AG09319 (cell line): ENCODE measurements at regions not wholly inside any gene's neighbourhood (a gene's known extent, or its start where the extent isn't known, plus 50 kb on each side); places are given as distances from the start of the nearest gene placed in this dataset.

Source experiments
- DNase-seq: peaks from one replicate; pipeline ENCODE4 v3.0.0-alpha.2; 2010; ENCODE audit warnings: low read depth; ENCODE audit errors: extremely low read depth
- CTCF ChIP-seq: IDR thresholded peaks from 2 replicates; pipeline ENCODE4 v1.5.1; 2011; ENCODE audit warnings: low read depth, mild to moderate bottlenecking, inconsistent platforms, low read length, moderate library complexity

GRCh38 chr15:95235033-95235432 lies 1003.7 kb downstream of the MCTP2 start:
- TF ChIP-seq CTCF = no peak
- no peak for DNase-seq

GRCh38 chr15:95247071-95247984 lies 1016.0 kb downstream of the MCTP2 start:
- TF ChIP-seq CTCF = no peak
- DNase-seq = peak; percentile 86

GRCh38 chr15:95249524-95249923 lies 1018.2 kb downstream of the MCTP2 start:
- TF ChIP-seq CTCF = no peak

GRCh38 chr15:95252404-95252803 lies 1021.0 kb downstream of the MCTP2 start:
- no peak for DNase-seq
- TF ChIP-seq CTCF = no peak

More at GRCh38 chr15:95249524-95249923, 1018.2 kb downstream of the MCTP2 start:
- DNase-seq = no peak

- TF ChIP-seq CTCF = no peak
- no peak for DNase-seq
Measured at GRCh38 chr15:95254263-95254662, 1022.9 kb downstream of the MCTP2 start.

- DNase-seq = peak; percentile 44
- TF ChIP-seq CTCF = peak; percentile 77
Measured at GRCh38 chr15:95259513-95259912, 1028.2 kb downstream of the MCTP2 start.

GRCh38 chr15:95259965-95260364 lies 1028.6 kb downstream of the MCTP2 start:
- no peak for DNase-seq
- no peak for TF ChIP-seq CTCF
